ENCODE measurements at regions not wholly inside any gene's neighbourhood (a gene's known extent, or its start where the extent isn't known, plus 50 kb on each side); places are given as distances from the start of the nearest gene placed in this dataset.

- TF ChIP-seq POLR2AphosphoS5 (IDR thresholded peaks at IDR 0.05; ENCODE audit: borderline replicate concordance, low read depth, low read length) = no peak
- no peak for TF ChIP-seq EZH2 (IDR thresholded peaks at IDR 0.05)
Measured at GRCh38 chr2:236986524-236987330, 99.0 kb upstream of the COPS8 start.
